ENCODE measurements at regions not wholly inside any gene's neighbourhood (a gene's known extent, or its start where the extent isn't known, plus 50 kb on each side); places are given as distances from the start of the nearest gene placed in this dataset.

DNA sequence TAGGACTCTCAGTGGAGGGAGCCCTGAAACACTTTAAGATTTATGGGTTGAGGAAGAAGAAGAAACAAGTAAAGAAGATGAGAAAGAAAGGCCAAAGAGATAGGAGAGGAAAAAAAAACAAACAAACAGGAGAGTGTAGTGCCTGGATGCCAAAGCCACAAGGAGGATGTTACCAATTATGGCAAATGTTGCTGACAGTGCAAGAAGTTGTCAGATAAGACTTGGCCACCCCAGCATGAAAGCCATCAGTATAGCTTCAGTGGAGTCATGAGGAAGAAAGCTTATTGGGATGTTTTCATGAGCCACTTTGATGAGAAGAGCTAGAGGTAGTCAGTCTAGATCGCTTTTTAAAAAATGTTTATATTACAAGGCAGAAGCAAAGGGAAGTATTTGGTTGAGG is 380.2 kb upstream of the ADGRL4 start:
- WGBS, 2 donors, result 82 to 92% methylated on average over 1 of the region's 1 CpG
- Histone ChIP-seq H3K9me3 (ENCODE audit: control insufficient read depth in 2 of 2, insufficient read depth in 1 of 2, low read depth in 1 of 2, low read length in 1 of 2) (no peaks in the 10 kb centered on the region), H3K27me3 (ENCODE audit: control insufficient read depth in 1 of 2, insufficient read depth in 2 of 2, low read length in 2 of 2) (no peaks in the 10 kb centered on the region), H3K36me3 (ENCODE audit: control insufficient read depth in 2 of 2, insufficient read depth in 2 of 2, low read length in 1 of 2) (no peaks in the 10 kb centered on the region), H3K4me3 (ENCODE audit: low read depth in 1 of 2, low read length in 2 of 2) (no peak overlapping the region), H3K4me1 (ENCODE audit: control insufficient read depth in 2 of 2, insufficient read depth in 2 of 2, low read length in 1 of 2) (no peaks in the 10 kb centered on the region), H3K27ac (ENCODE audit: low read depth in 2 of 2, low read length in 1 of 2) (no peak overlapping the region)

- Histone ChIP-seq H3K9me3 (ENCODE audit: control insufficient read depth in 2 of 2, insufficient read depth in 1 of 2, low read depth in 1 of 2, low read length in 1 of 2) (no peaks in the 10 kb centered on the region), H3K36me3 (ENCODE audit: control insufficient read depth in 2 of 2, insufficient read depth in 2 of 2, low read length in 1 of 2) (no peaks in the 10 kb centered on the region), H3K27ac (ENCODE audit: low read depth in 2 of 2, low read length in 1 of 2) (no peak overlapping the region), H3K4me1 (ENCODE audit: control insufficient read depth in 2 of 2, insufficient read depth in 2 of 2, low read length in 1 of 2) (no peaks in the 10 kb centered on the region), H3K27me3 (ENCODE audit: control insufficient read depth in 1 of 2, insufficient read depth in 2 of 2, low read length in 2 of 2) (no peaks in the 10 kb centered on the region), H3K4me3 (ENCODE audit: low read depth in 1 of 2, low read length in 2 of 2) (no peak overlapping the region)
- WGBS, 2 donors, result 58 to 81% methylated on average over 3 of the region's 3 CpGs
Measured at GRCh38 chr1:79380078-79380477, 373.5 kb upstream of the ADGRL4 start.

DNA sequence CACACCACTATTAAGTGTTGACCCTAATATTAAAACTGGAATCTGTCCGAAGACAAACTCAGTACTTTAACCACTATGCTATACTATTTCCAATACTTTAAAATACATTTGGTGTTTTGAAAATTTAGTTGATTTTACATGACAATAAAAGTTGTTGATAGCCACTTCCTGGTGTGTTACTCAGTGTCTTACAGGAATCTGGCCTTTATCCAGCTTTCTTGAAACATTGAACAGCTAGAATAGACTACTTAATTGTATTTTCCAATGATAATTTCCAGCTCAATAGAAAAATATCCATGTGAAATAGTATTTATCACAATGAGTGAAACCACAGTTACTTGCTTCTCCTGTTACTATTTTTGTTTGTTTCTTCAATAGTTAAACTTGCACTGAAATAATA is 369.6 kb upstream of the ADGRL4 start:
- H3K4me3 ChIP-seq (ENCODE audit: low read depth in 1 of 2, low read length in 2 of 2), result no peak overlapping the region
- no peaks in the 10 kb centered on the region for H3K36me3 ChIP-seq (ENCODE audit: control insufficient read depth in 2 of 2, insufficient read depth in 2 of 2, low read length in 1 of 2)
- H3K27me3 ChIP-seq (ENCODE audit: control insufficient read depth in 1 of 2, insufficient read depth in 2 of 2, low read length in 2 of 2), result no peaks in the 10 kb centered on the region
- H3K27ac ChIP-seq (ENCODE audit: low read depth in 2 of 2, low read length in 1 of 2), result no peak overlapping the region
- no peaks in the 10 kb centered on the region for H3K9me3 ChIP-seq (ENCODE audit: control insufficient read depth in 2 of 2, insufficient read depth in 1 of 2, low read depth in 1 of 2, low read length in 1 of 2)
- no peaks in the 10 kb centered on the region for H3K4me1 ChIP-seq (ENCODE audit: control insufficient read depth in 2 of 2, insufficient read depth in 2 of 2, low read length in 1 of 2)
- 82 to 84% methylated on average over 1 of the region's 1 CpG for WGBS, 2 donors

DNA sequence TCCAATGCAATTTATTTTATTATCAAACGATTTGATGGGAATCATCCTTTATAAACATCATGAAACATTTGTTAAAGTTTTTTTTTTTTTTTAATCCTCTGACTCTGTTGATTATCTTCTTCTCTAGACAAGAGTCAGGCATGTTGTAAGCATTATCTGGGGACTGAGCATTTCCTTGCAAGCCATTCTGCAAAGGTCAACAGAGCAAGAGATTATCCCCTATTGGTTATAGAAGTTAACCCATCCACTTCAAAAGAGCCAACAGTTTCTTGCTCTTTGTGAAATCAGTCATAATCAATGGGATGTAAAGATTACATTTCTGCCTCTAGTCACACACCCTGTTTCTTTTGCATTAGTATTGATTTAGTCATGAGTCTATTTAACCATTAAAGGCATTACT is 368.8 kb upstream of the ADGRL4 start:
- no peak overlapping the region for H3K4me3 ChIP-seq (ENCODE audit: low read depth in 1 of 2, low read length in 2 of 2)
- 14 to 16% methylated on average over 1 of the region's 1 CpG for WGBS, 2 donors
- H3K36me3 ChIP-seq (ENCODE audit: control insufficient read depth in 2 of 2, insufficient read depth in 2 of 2, low read length in 1 of 2), result no peaks in the 10 kb centered on the region
- no peak overlapping the region for H3K27ac ChIP-seq (ENCODE audit: low read depth in 2 of 2, low read length in 1 of 2)
- H3K9me3 ChIP-seq (ENCODE audit: control insufficient read depth in 2 of 2, insufficient read depth in 1 of 2, low read depth in 1 of 2, low read length in 1 of 2), result no peaks in the 10 kb centered on the region
- H3K4me1 ChIP-seq (ENCODE audit: control insufficient read depth in 2 of 2, insufficient read depth in 2 of 2, low read length in 1 of 2), result no peaks in the 10 kb centered on the region
- no peaks in the 10 kb centered on the region for H3K27me3 ChIP-seq (ENCODE audit: control insufficient read depth in 1 of 2, insufficient read depth in 2 of 2, low read length in 2 of 2)

DNA sequence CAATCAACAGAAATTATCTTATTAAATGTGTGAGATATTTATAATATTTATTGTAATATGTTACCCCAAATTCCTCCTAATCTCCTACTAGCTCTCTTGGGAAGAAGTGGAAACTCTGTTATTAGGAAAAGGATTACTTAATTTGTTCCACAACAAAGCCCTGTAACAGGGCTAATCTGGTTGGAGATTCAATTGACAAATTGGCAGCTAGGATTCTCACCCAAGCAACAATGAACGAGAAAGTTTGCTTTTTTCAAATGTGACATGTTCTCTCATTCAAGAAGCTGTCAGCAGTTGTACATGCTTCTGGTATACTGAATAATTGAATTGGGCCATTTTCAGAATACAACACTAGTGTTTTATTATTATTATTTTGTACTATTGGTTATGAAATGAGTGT is 367.9 kb upstream of the ADGRL4 start:
- Histone ChIP-seq H3K9me3 (ENCODE audit: control insufficient read depth in 2 of 2, insufficient read depth in 1 of 2, low read depth in 1 of 2, low read length in 1 of 2) (no peaks in the 10 kb centered on the region), H3K4me3 (ENCODE audit: low read depth in 1 of 2, low read length in 2 of 2) (no peak overlapping the region), H3K27ac (ENCODE audit: low read depth in 2 of 2, low read length in 1 of 2) (no peak overlapping the region), H3K4me1 (ENCODE audit: control insufficient read depth in 2 of 2, insufficient read depth in 2 of 2, low read length in 1 of 2) (no peaks in the 10 kb centered on the region), H3K27me3 (ENCODE audit: control insufficient read depth in 1 of 2, insufficient read depth in 2 of 2, low read length in 2 of 2) (no peaks in the 10 kb centered on the region), H3K36me3 (ENCODE audit: control insufficient read depth in 2 of 2, insufficient read depth in 2 of 2, low read length in 1 of 2) (no peaks in the 10 kb centered on the region)
- 37 to 50% methylated on average over 1 of the region's 1 CpG for WGBS, 2 donors

GRCh38 chr1:79373481-79374125 is 367.1 kb upstream of the ADGRL4 start:
- 20 to 22% methylated on average over 2 of the region's 2 CpGs for WGBS, 2 donors
- no peaks in the 10 kb centered on the region for H3K27me3 ChIP-seq (ENCODE audit: control insufficient read depth in 1 of 2, insufficient read depth in 2 of 2, low read length in 2 of 2)
- no peaks in the 10 kb centered on the region for H3K9me3 ChIP-seq (ENCODE audit: control insufficient read depth in 2 of 2, insufficient read depth in 1 of 2, low read depth in 1 of 2, low read length in 1 of 2)
- H3K4me3 ChIP-seq (ENCODE audit: low read depth in 1 of 2, low read length in 2 of 2), result no peak overlapping the region
- H3K36me3 ChIP-seq (ENCODE audit: control insufficient read depth in 2 of 2, insufficient read depth in 2 of 2, low read length in 1 of 2), result no peaks in the 10 kb centered on the region
- no peak overlapping the region for H3K27ac ChIP-seq (ENCODE audit: low read depth in 2 of 2, low read length in 1 of 2)
- H3K4me1 ChIP-seq (ENCODE audit: control insufficient read depth in 2 of 2, insufficient read depth in 2 of 2, low read length in 1 of 2), result no peaks in the 10 kb centered on the region

GRCh38 chr1:79371802-79372201 is 365.3 kb upstream of the ADGRL4 start:
- Histone ChIP-seq H3K36me3 (ENCODE audit: control insufficient read depth in 2 of 2, insufficient read depth in 2 of 2, low read length in 1 of 2) (no peaks in the 10 kb centered on the region), H3K4me1 (ENCODE audit: control insufficient read depth in 2 of 2, insufficient read depth in 2 of 2, low read length in 1 of 2) (no peaks in the 10 kb centered on the region), H3K27me3 (ENCODE audit: control insufficient read depth in 1 of 2, insufficient read depth in 2 of 2, low read length in 2 of 2) (no peaks in the 10 kb centered on the region), H3K4me3 (ENCODE audit: low read depth in 1 of 2, low read length in 2 of 2) (no peak overlapping the region), H3K27ac (ENCODE audit: low read depth in 2 of 2, low read length in 1 of 2) (no peak overlapping the region), H3K9me3 (ENCODE audit: control insufficient read depth in 2 of 2, insufficient read depth in 1 of 2, low read depth in 1 of 2, low read length in 1 of 2) (no peaks in the 10 kb centered on the region)
- 86 to 90% methylated on average over 1 of the region's 1 CpG for WGBS, 2 donors

- Histone ChIP-seq H3K27me3 (ENCODE audit: control insufficient read depth in 1 of 2, insufficient read depth in 2 of 2, low read length in 2 of 2) (no peaks in the 10 kb centered on the region), H3K4me1 (ENCODE audit: control insufficient read depth in 2 of 2, insufficient read depth in 2 of 2, low read length in 1 of 2) (no peaks in the 10 kb centered on the region), H3K27ac (ENCODE audit: low read depth in 2 of 2, low read length in 1 of 2) (no peak overlapping the region), H3K36me3 (ENCODE audit: control insufficient read depth in 2 of 2, insufficient read depth in 2 of 2, low read length in 1 of 2) (no peaks in the 10 kb centered on the region), H3K9me3 (ENCODE audit: control insufficient read depth in 2 of 2, insufficient read depth in 1 of 2, low read depth in 1 of 2, low read length in 1 of 2) (no peaks in the 10 kb centered on the region), H3K4me3 (ENCODE audit: low read depth in 1 of 2, low read length in 2 of 2) (no peak overlapping the region)
- WGBS, 2 donors, result 74 to 78% methylated on average over 3 of the region's 3 CpGs
Measured at GRCh38 chr1:79369091-79369490, 362.6 kb upstream of the ADGRL4 start.

DNA sequence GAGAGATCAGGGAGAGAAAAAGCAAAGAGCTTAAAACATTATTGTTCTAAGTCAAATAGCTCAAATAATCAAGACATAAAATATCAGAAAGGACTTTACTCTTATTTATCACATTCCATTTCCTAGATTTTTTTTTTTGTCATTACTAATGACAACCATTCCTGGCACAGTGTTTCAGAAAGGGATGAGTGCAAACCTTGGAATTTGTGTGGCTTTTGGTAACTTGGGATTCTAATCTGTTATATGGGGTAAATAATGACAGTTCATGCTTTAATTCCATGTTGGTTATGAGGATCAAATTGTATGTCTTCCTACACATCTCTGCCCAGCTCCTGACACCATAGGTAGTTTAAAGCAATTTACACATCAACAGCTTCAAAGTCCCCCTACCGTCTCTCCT is 358.4 kb upstream of the ADGRL4 start:
- no peak overlapping the region for H3K4me3 ChIP-seq (ENCODE audit: low read depth in 1 of 2, low read length in 2 of 2)
- WGBS, 2 donors, result 73 to 81% methylated on average over 1 of the region's 1 CpG
- no peaks in the 10 kb centered on the region for H3K27me3 ChIP-seq (ENCODE audit: control insufficient read depth in 1 of 2, insufficient read depth in 2 of 2, low read length in 2 of 2)
- no peaks in the 10 kb centered on the region for H3K9me3 ChIP-seq (ENCODE audit: control insufficient read depth in 2 of 2, insufficient read depth in 1 of 2, low read depth in 1 of 2, low read length in 1 of 2)
- H3K36me3 ChIP-seq (ENCODE audit: control insufficient read depth in 2 of 2, insufficient read depth in 2 of 2, low read length in 1 of 2), result no peaks in the 10 kb centered on the region
- no peaks in the 10 kb centered on the region for H3K4me1 ChIP-seq (ENCODE audit: control insufficient read depth in 2 of 2, insufficient read depth in 2 of 2, low read length in 1 of 2)
- no peak overlapping the region for H3K27ac ChIP-seq (ENCODE audit: low read depth in 2 of 2, low read length in 1 of 2)

DNA sequence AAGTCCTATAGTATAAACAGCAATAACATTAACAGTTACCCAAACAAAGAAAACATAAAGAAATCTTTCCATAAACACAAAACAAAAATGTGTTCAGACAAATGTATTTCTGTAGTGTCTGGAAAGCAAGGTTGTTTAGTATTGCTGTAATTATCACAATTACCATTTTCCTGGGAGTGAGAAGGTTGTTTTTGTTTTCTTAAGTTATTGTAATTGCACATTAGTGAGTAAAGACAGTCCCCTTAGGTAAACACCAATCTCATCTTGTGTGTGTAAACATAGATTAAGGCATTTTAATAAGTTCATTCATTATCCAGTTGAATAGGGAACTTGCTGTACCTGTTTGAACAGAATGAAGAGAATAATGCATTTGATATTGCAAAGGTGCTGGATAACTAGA is 356.9 kb upstream of the ADGRL4 start:
- Histone ChIP-seq H3K4me1 (ENCODE audit: control insufficient read depth in 2 of 2, insufficient read depth in 2 of 2, low read length in 1 of 2) (no peaks in the 10 kb centered on the region), H3K4me3 (ENCODE audit: low read depth in 1 of 2, low read length in 2 of 2) (no peak overlapping the region), H3K27ac (ENCODE audit: low read depth in 2 of 2, low read length in 1 of 2) (no peak overlapping the region), H3K36me3 (ENCODE audit: control insufficient read depth in 2 of 2, insufficient read depth in 2 of 2, low read length in 1 of 2) (no peaks in the 10 kb centered on the region), H3K27me3 (ENCODE audit: control insufficient read depth in 1 of 2, insufficient read depth in 2 of 2, low read length in 2 of 2) (no peaks in the 10 kb centered on the region), H3K9me3 (ENCODE audit: control insufficient read depth in 2 of 2, insufficient read depth in 1 of 2, low read depth in 1 of 2, low read length in 1 of 2) (no peaks in the 10 kb centered on the region)

Measured in esophagus (tissue), 2 donors.